NCI-H2196 (cell line): ENCODE measurements at regions not wholly inside any gene's neighbourhood (a gene's known extent, or its start where the extent isn't known, plus 50 kb on each side); places are given as distances from the start of the nearest gene placed in this dataset.
"Not testable (repeated sequence)": the region's sequence is repeated elsewhere in the genome, so short reads cannot be mapped to it uniquely, and the experiment has no call there.

Source experiments
- DNase-seq: peaks from one replicate; lab custom pipeline; 2025; ENCODE audit not compliant: unreplicated experiment; lab: John Stamatoyannopoulos, UW

DNA sequence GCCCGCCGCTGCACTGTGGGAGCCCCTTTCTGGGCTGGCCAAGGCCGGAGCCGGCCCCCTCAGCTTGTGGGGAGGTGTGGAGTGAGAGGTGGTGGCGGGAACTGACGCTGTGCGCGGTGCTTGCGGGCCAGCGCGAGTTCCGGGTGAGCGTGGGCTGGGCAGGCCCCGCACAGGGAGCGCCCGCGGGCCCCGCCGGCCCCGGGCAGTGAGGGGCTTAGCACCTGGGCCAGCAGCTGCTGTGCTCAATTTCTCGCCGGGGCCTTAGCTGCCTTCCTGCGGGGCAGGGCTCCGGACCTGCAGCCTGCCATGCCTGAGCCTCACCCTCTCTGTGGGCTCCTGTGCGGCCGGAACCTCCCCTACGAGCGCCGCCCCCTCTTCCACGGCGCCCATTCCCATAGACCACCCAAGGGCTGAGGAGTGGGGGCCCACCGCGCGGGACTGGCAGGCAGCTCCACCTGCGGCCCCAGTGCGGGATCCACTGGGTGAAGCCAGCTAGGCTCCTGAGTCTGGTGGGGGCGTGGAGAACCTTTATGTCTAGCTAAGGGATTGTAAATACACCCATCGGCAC lies 1062.6 kb downstream of the TDRD15 start:
- not testable (repeated sequence) for DNase-seq

DNA sequence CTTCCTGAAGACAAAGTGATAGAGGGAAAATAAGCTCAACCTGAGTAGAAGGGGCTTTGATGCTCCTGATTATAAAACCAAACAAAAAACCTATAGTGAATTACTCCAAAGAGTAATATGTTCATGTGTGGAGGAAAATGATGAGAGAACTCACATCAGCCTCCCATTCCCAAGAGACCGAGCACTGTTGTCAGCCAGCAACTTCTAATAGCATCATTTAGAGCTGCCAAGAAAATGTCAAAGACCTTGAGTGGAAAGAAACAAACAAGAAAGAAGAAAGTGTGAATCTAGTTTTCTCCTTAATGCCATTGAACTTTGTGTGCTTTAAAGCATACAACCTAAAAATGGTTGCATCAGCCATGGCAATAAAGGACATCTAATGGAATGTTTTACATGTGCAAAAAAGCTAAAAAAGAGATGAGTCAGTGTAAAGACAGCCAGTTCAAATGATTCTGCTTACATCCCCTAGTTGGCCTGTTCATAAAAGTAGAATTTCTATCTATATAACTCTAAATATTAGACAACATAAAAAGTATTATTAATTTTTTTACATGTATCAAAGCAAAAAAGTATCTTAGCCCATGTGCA lies 1066.2 kb downstream of the TDRD15 start:
- DNase-seq = no peak

DNA sequence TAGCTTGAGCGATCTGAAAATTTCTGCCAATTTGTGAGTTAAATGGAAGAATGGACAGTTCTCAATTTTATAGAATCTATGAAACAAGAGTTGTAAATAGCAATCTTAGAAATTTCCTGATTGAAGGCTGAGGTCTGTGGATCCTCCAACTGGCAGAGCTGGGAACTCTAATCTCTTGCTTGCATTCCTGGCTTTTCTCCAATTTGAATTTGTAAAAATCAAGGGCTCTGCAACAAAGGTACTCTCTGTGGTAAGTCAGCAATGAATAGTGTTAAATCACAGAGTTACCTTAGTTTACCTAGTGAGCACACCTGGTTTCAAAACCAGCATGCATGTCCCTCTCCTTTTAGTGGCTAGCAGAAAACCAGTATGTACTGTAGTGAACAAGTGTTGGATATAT lies 1070.5 kb downstream of the TDRD15 start:
- no peak for DNase-seq

DNA sequence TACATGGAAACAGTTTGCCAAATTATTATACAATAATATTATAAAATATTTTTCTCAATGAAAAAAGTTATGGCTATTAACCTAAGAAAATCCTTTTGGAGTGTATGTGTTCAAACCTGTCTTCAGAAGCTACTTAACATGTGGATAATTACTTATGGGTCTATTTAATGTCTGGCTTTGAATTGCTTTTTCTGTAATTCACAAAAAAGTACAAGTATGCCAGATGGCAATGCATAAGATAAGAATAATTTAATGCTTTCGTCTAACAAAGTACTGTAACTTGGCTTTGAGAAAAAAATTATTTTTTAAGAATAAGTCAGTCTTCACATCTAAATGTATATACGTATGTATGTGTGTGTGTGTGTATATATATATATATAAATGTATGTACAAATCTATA lies 1073.0 kb downstream of the TDRD15 start:
- DNase-seq = no peak

DNA sequence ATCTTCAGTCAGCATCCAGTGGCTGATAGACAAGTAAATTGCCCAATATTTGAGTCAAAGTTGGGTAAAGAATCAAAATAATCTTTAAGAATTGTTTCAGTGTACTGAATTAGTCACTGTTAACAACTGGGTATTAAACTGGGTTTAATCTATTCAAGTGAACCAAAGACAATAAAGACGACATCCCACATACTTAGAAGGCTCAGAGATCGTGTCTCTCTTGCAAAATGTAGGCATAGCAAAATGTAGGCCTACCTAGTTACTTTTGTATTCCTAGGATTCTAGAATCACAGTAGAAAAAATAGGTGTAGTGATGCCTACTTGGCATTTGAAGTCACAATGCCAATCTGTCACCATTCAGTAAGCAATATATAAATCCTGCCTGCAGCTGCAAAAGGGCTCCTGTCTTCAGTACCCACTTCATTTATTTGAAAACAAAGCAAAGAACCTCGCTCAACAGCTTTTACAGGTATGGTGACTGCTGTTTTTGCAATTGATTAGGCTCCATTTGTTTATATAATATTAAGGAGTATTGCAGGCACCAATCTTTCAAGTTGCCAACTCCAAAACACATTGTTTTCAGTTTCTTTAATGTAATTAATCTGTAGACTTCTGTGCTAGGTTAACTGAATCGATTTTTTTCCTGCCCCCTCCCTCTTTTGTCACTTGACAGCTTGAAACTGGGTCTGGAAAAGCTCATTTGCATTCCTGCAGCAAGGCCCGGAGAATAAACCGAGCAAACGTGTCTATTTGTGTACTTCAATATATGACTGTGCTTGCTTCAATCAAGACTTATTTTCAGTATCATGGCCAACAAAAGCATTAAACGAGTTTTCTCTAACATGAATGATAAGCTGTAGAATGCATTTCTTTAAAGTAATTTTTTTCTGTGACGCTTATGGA lies 1074.9 kb downstream of the TDRD15 start:
- no peak for DNase-seq

DNA sequence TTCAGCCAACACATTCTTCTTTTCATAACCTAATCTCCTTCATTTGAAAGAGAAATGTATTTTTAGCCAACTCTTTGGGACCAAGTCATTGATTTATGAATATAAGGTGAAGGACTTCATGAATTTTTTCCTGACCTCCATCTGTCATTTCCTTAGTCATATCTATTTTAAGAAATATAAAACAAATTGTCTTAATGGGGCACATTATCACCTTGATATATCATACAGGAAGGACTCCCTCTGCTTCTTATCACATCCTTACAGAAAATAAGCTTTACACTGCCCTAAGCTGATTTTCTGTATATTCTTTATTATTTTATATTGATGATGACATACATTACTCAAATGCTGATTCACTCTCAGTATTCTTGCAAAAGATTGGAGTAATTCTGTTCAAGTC lies 1076.2 kb downstream of the TDRD15 start:
- DNase-seq = no peak

DNA sequence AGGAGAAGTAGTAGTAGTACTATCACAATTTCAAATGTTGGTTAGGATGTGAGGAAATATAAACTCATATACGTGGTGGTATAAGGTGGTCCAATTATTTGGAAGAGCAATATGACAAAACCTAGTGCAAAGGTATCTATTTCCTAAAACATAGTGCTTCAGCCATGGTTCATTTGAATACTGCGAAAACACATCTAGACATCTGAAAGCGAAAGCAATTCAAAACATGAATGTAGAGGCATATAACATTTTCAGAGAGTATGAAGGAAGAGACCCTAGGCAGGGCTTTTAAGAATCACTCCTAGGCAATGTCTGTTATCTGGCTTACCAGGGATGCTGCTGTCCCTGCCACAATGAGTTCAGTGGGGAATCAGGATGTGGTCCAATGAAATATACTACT lies 1085.8 kb downstream of the TDRD15 start:
- DNase-seq = no peak

DNA sequence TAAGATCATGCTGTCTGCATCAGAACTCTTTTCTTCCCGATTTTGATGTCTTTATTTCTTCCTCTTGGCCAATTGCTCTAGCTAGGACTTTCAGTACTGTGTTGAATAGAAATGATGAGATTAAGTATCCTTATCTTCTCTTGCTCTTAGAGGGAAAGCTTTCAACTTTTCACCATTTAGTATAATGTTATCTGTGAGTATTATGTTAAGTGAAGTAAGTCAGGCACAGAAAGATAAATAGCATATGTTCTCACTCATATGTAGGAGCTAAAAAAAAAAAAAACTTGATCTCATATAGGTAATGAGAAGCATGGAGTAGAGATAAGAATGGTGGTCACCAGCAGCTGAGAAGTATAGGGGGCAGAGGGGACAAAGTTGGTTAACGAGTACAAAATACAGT lies 1089.5 kb downstream of the TDRD15 start:
- no peak for DNase-seq

DNA sequence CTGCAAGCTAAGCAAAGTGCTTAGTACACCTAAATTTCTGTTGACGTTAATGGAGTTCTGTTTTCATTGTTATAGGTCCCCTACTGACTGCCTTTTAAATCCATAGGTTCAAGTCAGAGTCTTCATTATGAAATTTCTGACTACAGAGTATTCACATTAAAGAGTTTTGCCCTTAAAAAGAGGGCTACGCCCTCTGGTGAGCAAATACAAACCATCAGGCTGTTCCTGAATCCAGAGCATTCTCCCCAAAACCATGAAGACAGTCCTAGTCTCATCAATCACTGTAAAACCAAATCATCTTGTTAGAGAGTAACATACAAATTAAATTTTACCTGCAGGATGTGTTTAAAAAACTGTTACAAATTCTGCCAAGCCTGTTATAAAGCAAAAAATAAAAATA lies 1091.7 kb downstream of the TDRD15 start:
- no peak for DNase-seq

DNA sequence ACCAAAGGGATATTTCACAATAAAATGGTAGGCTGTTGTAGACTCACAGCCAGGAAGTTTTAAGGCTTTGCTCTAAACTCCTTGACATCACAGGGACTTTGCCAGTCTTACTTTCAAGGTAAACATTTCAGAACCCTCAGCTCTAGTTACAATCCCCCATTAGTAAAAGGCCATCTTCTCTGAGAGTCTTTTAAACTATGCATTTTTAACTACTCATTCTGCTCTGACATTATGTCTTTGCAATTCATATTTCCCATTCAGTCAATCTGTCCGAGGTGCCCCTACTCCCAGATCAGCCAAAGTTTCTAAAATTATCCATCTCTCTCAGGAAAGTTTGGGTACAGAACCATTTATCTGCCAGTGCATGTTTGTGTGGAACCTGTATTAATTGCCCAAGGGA lies 1094.1 kb downstream of the TDRD15 start:
- no peak for DNase-seq

DNA sequence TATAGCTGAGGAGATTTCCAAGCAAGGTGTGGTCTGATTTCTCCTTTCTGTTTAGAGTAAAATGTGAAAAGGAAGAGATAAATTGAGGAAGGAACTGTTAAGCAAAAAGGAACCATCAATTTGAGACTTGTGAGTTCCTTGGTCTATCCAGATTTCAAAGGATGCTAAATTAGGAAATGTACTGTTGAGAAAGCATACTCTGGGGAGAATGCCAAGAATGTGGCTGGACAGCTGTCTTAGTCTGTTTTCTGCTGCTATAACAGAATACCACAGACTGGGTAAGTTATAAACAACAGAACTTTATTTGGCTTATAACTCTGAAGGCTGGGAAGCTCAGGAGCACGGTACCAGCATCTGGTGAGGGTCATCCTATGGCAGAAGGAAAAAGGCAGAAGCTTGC lies 1097.2 kb downstream of the TDRD15 start:
- DNase-seq = no peak

DNA sequence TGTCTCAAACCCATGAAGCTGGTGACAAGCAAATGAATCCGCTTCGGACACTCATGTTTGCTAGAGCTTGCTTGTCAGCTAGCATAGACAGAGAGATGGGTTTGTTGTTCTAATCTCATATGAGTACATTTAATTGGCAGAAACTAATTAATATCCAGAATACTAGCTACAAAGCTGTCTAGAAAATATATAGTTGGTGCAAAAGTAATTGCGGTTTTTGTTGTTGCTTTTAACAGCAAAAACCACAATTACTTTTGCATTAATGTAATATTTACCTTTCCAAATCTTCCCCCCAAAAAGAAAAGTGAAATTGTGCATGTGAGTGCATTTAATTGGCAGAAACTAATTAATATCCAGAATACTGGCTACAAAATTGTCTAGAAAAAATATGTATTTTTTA lies 1115.2 kb downstream of the TDRD15 start:
- DNase-seq = no peak

DNA sequence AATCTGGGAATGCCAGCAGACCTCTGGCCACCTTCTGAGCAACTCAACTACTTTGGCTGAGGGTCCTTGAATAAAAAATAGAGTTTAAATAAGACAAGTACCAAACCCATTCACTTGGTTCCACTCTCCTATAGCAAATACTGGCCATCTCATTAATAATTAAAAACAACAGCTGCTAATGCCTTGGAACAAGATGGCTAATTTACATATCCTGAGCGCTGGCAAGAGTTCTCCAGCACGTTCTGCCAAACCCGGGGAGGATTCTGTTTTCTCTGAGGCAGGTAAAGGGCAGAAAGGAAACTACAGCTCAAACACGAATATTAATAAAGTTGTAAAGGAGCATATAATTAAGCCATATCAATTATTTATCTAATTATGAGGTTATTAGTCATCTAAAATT lies 1123.7 kb downstream of the TDRD15 start:
- DNase-seq = no peak

DNA sequence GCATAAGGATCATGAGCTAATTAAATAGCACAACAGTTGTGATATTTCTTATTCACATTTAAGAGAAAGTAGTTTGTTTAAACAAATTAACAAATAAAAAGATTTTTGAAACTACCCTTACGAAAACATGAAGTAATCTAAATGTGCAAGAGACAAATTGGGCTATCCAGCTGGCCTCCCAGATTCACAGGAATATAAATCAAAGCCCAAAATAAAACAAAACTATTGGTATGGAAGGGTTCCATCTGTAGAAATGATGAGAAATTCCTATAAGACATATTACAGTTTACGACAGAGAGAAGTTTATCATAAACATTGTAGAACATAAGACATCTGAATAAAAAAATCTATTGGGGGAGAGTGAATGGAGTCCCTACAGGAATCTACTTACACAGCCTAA lies 1125.1 kb downstream of the TDRD15 start:
- DNase-seq = no peak

DNA sequence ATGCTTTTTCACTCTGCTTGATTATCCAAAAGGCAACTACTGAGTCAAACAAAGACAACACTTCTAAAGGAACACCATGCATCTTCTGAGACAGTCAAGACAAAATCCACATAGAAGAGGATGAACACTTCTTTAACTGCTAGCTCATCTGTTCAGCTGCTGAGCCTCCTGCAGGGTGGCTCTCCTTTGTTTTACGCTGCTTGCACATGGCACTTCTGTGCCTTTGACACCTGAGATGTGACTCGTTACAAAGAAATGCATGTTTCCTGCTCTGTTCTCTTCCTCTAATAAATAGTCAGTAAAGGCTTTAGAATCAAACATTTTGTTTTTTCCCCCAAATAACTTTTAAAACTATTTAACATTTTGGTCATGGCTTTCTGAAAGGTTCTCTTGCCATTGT lies 1129.4 kb downstream of the TDRD15 start:
- DNase-seq = no peak

DNA sequence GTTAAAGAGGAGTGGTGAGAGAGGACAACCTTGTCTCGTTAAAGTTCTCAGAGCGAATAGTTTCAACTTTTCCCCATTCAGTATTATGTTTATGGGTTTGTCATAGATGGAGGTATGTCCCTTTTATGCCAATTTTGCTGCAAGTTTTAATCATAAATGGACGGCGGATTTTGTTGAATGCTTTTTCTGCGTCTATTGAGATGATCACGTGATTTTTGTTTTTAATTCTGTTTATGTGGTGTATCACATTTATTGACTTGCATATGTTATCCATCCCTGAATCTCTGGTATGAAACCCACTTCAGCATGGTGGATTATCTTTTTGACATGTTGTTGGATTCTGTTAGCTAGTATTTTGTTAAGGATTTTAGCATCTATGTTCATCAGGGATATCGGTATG lies 1123.8 kb upstream of the KLHL29 start:
- no peak for DNase-seq

DNA sequence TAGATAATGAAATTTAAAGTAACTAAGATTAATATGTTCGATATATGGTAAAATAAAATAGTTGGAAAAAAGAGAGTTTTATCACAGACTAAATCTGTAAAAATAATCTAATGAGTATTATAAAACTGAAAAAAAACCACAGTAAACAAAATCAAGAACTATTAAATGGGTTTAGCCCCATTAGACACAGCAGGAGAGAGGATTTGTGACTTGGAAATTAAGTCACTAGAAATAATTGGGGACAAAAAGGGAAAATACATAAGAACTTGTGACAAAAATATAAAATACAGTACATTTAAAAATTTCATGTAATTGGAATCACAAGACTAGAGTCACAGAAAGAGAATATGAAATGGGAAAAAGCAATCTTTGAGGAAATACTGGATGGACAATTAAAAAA lies 1114.6 kb upstream of the KLHL29 start:
- no peak for DNase-seq

DNA sequence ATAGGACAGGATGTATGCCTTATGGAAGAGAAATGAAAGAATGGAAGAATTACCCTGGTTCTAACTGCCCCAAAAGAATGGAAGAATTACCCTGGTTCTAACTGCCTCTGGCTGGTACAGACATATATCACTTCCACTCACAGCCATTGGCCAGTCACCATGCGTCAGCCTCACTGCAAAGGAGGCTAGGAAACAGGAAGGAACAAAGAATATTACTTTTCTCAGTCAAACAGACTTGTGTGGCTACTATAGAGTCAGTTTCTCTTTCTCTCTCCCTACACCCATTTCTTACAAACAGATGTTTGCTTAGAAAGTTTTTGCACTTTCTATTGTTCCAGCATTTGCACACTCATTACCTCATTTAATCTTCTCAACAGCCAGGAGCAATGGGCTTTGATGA lies 1111.1 kb upstream of the KLHL29 start:
- no peak for DNase-seq

DNA sequence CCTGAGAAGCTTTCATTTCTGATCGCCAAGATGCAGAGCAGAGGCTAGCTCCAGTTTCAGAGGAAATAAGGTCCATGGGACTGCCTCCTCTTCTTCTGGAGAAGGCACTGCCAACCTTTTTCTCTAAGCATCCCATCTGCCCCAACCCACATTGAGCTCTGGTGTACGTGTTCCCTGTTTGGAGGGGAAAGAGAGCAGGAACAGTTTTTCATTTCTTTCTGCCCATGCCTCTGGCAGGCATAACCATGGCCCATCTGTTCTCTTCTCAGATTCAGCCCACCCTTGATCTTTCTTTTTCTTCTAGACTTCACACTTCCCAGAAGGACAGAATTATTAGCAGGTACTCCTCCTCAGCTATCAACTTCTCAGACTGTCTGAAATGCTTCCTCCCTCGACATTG lies 1110.3 kb upstream of the KLHL29 start:
- DNase-seq = no peak

DNA sequence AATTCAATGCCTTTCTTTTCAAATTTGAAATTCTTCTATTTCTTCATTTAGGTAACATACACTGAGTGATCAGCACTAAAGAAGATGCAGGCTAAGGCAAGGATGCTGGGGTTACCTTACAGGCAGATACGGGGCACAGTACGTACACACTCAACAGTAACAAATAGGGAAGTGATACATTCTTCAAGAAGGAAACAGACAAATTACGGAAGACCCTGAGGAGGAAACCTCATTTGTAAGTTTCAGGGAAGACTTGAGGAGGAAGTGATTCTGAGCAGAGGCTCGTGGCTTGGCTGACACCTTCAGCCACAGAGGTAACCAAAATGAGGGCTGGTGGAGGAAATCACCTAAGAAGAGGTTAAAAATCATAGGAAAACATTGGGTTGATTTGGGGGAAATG lies 1108.3 kb upstream of the KLHL29 start:
- no peak for DNase-seq

DNA sequence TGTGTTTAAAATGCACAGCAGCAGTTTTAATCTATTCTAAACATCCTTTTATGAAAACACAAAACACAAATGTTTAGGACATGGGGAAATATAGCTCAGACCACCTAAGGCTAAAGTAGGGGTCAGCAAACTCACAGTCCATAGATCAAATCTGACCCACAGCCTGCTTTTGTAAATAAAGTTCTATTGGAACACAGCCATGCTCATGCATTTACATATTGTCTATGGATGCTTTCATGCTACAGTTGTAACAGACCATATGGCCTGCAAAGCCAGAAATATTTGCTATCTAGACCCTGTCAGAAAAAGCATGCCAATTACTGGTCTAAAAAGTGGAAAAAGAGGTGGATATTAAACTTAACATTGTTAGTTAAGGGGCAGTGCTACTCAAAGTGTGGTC lies 1105.4 kb upstream of the KLHL29 start:
- no peak for DNase-seq

DNA sequence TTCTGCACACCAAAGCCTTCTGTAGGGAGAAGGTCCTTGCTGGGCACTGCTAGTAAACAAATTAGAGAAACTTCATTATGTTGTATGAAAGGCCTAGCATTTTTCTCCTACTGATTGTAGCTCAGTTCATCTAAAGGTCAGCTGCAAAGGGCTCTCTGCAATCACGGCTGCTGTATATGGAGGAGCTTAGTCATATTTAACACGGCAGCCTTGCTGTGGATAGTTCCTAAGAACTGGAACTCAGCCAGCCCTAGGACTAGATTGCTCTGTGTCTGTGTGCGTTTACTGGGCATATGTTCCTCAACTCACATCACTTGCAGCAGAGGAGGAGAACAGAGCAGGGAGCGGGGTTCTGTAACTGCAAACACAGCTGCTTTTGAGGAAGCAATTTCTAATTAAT lies 1103.9 kb upstream of the KLHL29 start:
- no peak for DNase-seq

DNA sequence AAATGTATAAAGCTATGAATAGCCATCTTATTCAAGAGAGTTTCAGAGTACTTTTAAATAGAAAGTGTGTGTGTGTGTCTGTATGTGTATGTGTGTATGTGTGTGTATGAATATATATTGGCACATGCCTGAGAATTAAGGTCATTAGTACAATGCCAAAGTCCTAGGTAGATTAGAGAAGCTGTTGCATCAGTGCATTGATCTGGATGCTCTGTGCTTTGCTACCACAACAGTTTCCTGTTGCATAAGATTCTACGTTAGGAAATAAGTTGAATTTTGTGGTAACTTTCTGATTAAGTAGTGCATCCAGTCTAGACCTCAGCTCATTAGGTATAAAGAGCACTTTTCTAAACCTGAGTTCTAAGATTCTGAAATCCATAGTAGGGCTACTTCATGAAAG lies 1102.8 kb upstream of the KLHL29 start:
- DNase-seq = no peak
